SHP77 treated with DMSO at 0.1 percent for 48 hours (cell line): ENCODE measurements at regions not wholly inside any gene's neighbourhood (a gene's known extent, or its start where the extent isn't known, plus 50 kb on each side); places are given as distances from the start of the nearest gene placed in this dataset.
A peak's percentile ranks its signal among the peaks of the same experiment; 100 is the strongest.

ENCODE experiments used
- DNase-seq: peaks from one replicate; lab custom pipeline; 2025; lab: John Stamatoyannopoulos, UW

DNA sequence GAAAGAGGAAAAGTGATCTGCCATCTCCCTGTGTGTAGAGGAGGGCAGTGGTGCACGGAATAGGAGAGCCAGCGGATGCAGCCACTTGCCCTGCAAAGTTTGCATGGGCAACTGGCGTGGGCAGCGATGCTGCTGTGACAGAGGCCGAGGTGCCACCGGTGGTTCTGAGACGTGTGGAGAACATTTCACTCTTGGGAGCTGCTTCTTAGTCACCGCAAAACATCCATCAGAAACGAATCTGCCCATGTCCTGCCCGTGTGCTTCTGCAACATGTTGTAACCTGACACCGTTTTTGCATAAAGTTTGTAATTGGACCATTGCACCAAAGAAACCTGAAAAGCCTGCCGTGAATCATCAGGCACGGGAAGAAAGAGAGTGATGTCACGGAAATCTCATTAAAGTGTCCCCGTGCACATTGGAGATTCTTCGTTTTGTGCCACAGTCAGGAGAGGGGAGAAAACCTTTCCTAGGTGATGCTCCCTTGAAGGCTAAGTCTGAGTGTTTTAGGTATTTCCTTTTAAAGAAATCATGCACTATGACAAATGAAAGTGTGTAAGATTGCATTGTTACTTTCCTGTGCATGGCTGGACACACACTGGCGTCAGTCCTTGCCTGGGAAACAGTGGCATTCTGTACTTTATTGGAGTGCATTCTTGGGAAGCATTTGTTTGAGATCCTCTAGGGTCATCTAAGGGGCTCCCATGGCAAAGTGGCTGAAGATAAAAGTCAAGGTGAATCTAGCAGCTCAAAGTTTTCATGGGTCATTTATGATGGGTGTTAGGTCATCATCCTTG lies 302.6 kb downstream of the KLF6 start:
- peak; percentile 10 for DNase-seq

DNA sequence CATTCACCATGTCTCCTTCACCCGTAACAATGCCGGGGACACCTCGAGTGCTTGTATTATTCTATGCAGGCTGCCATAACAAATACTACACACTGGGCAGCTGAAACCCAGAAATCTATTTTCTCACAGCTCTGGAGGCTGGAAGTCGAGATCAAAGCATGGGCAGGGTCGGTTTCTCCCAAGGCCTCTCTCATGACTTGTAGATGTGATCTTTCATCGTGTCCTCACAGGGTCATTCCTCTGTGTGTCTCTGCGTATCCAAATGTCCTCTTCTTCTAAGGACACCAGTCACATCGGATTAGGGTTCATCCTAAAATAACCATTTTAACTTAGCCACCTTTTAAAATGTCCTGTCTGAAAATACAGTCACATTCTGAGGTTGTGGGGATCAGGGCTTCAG lies 303.5 kb downstream of the KLF6 start:
- no peak for DNase-seq

DNA sequence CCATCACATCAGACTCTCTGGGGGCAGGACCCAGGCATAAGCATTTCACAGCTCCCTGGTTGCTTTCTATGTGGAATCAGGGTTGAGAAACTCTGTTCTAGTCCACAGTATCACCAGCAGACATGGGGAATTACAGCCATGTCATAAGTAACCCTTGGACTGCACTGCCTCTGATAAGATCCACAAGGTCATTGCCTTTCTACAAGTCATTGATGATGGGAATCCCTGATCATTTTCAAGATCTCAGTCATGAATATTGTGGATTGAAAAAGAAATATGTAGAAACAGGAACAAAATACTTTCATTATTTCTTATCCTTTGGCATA lies 304.1 kb downstream of the KLF6 start:
- DNase-seq, result no peak

DNA sequence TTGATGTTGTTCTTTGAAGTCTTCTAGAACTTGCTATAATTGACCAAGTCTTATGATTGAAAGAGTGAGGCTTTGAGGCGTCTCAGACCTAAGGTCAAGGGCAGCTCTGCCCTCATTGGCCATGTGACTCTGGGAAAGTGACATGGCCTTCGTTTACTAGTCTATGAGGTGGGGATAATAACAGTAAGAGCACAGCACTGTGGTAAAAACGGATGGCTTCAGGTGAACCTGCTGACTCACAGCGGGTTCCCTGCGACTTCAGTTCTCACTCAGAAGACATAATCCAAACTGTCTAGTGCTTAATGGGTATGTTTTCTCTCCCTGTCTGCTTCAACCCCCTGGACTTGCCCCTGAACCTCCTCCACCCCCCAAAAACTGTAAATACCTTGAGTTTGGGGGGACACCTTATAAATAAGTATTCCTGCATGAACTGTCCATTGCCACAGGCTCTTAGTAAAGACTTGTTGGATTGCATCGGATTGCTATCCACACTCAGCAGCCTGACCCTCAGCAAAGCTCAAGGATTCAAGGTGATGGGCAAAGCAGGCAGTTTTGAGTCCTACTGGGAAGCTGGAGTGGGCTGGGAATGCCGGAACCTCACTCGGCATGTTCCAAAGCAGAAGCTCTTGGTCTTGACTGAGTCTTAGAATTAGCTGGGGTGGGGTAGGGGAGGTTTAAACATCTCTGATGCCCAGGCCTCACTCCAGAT lies 304.6 kb downstream of the KLF6 start:
- DNase-seq, result no peak

GRCh38 chr10:3478632-3479240 lies 306.2 kb upstream of the PITRM1 start:
- DNase-seq, result no peak

DNA sequence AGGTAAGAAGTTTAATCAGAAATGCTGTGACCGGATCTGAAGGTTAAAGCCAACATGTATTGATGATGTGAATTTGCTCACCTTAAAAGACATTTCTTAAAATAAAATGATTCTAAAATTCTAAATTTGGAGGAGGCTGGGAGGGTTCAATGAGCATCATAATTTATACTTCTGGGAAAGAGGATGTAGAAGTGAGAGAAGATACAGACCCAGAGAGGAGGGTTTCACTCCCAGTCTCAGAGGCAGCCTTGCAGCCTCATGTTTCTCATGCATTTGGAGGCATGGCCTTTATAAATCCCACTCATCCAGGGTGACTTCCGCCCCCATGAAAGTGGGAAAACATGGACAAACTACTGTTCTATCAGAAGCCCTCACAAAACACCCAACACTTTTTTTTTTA lies 305.6 kb upstream of the PITRM1 start:
- DNase-seq, result no peak

- no peak for DNase-seq
These were observed 305.1 kb upstream of the PITRM1 start for GRCh38 chr10:3477683-3478082.

GRCh38 chr10:3476640-3477448 lies 304.3 kb upstream of the PITRM1 start:
- no peak for DNase-seq

DNA sequence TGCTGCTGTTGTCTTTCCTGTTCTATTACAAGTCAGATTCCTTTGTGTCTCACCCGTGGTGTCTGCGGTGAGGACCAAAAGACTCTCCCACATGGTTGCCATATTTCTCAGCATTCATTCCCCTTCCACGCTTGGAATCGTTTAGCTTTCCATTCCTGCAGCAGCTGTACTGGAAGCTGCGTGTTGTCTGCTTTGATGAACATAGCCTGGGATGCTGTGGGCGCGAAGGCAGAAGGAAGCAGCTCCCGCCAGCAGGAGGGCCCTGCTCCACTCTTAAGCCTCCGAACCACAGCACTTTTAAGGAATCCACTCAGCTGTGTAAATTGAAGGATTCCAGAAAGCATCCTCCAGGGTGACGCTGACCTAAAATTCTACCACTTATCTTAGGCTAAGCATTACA lies 303.6 kb upstream of the PITRM1 start:
- no peak for DNase-seq

- DNase-seq, result no peak
These were observed 302.8 kb upstream of the PITRM1 start for GRCh38 chr10:3475367-3475766.

DNA sequence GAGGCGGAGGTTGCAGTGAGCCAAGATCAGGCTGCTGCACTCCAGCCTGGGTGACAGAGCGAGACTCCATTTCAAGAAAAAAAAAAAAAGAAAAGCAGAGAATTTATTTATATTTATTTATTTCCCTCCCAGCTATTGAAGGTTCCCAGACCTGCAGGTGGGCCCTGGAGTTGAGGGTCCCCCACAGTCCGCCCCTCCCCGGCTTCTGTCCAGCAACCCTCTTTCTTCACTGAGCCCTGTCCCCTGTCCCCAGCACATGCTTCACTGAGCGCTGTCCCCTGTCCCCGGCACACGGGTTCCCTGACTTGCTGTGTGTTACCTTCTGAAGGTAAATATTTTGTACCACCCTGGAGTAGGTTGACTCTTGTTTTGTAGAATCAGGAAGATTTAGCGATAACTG lies 301.7 kb upstream of the PITRM1 start:
- DNase-seq, result no peak

DNA sequence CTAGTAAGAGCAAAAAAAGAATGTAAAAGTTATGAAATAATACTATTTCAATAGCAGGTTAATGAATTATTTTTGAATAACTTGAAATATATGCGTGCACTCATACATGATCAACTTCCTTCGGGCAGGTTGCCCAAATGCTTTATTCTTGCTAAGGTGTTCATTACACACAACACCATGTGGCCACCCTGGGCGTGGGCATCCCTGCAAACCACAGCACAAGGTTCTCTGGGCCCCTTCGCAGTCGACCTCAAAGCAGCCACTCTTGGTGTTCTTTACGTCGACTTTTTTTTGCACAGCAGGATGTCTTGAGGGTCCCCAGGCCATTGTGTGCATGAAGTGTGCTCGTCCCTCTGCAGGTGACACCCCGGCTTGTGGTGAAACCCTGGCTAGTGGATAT lies 300.7 kb upstream of the PITRM1 start:
- DNase-seq, result no peak

- no peak for DNase-seq
These were observed 299.9 kb upstream of the PITRM1 start for GRCh38 chr10:3472287-3473051.

- no peak for DNase-seq
These were observed 299.3 kb upstream of the PITRM1 start for GRCh38 chr10:3471927-3472286.

DNA sequence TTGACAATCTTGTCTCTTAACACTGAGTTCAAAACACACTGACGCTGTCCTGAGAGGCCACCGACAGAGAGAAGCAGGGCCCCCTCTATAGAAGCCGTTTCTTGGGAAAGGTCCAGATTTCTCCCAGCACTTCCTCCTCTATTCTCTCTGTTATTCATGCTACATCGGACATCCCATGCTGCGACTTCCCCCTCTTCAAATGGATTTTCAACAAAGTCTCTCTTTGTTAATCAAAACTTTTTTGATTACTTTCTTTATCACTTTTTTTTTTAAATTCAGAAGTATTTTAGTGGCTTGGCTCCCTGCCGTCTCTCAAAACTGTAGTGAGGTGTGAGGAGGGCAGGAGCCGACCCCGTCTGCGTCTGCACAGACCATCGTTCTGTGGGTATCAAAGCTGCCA lies 298.9 kb upstream of the PITRM1 start:
- DNase-seq, result no peak

- no peak for DNase-seq
These were observed 297.6 kb upstream of the PITRM1 start for GRCh38 chr10:3470191-3470590.

- DNase-seq, result no peak
These were observed 297.0 kb upstream of the PITRM1 start for GRCh38 chr10:3469639-3470020.

- no peak for DNase-seq
These were observed 296.5 kb upstream of the PITRM1 start for GRCh38 chr10:3468919-3469638.

- DNase-seq, result no peak
These were observed 294.7 kb upstream of the PITRM1 start for GRCh38 chr10:3467052-3467951.

GRCh38 chr10:3465406-3465891 lies 292.9 kb upstream of the PITRM1 start:
- no peak for DNase-seq
